GM18868 (cell line): ENCODE measurements at regions not wholly inside any gene's neighbourhood (a gene's known extent, or its start where the extent isn't known, plus 50 kb on each side); places are given as distances from the start of the nearest gene placed in this dataset.

ENCODE experiments used
- ATAC-seq: cut with Tn5 transposase; IDR thresholded peaks from one replicate; pipeline ENCODE4 v1.9.1; 2021; ENCODE audit warnings: mild to moderate bottlenecking, moderate library complexity; ENCODE audit not compliant: unreplicated experiment

- ATAC-seq = no peak
Measured at GRCh38 chr1:23639460-23640095, 52.0 kb upstream of the RPL11 start.

GRCh38 chr1:23638786-23639241, 52.8 kb upstream of the RPL11 start:
- ATAC-seq = no peak

GRCh38 chr1:23638188-23638619, 53.4 kb upstream of the RPL11 start:
- no peak for ATAC-seq

GRCh38 chr1:23636009-23636408, 55.6 kb upstream of the RPL11 start:
- no peak for ATAC-seq

- ATAC-seq = no peak
Measured at GRCh38 chr1:23634840-23635651, 56.6 kb upstream of the RPL11 start.

GRCh38 chr1:23634518-23634839, 57.1 kb upstream of the RPL11 start:
- ATAC-seq = no peak

- ATAC-seq = no peak
Measured at GRCh38 chr1:23632479-23633160, 59.0 kb upstream of the RPL11 start.

- ATAC-seq = no peak
Measured at GRCh38 chr1:23629708-23630290, 61.8 kb upstream of the RPL11 start.

- ATAC-seq = no peak
Measured at GRCh38 chr1:23628951-23629387, 62.6 kb upstream of the RPL11 start.

- no peak for ATAC-seq
Measured at GRCh38 chr1:23627069-23627735, 64.4 kb upstream of the RPL11 start.

GRCh38 chr1:23625929-23626535, 65.6 kb upstream of the RPL11 start:
- ATAC-seq = no peak

- ATAC-seq = no peak
Measured at GRCh38 chr1:23625459-23625858, 66.1 kb upstream of the RPL11 start.

GRCh38 chr1:23624440-23624839, 65.1 kb upstream of the ID3 start:
- no peak for ATAC-seq

- ATAC-seq = no peak
Measured at GRCh38 chr1:23622284-23622683, 63.0 kb upstream of the ID3 start.

- ATAC-seq = no peak
Measured at GRCh38 chr1:23620605-23621004, 61.3 kb upstream of the ID3 start.

- ATAC-seq = peak; percentile 68
Measured at GRCh38 chr1:23619299-23620188, 60.2 kb upstream of the ID3 start.

- ATAC-seq = no peak
Measured at GRCh38 chr1:23618586-23619083, 59.3 kb upstream of the ID3 start.

GRCh38 chr1:23617084-23617521, 57.8 kb upstream of the ID3 start:
- ATAC-seq = no peak

- ATAC-seq = no peak
Measured at GRCh38 chr1:23616292-23616824, 57.1 kb upstream of the ID3 start.
